Activated T-cell treated with anti-CD3 and anti-CD28 coated beads for 48 hours (primary cell): ENCODE measurements at regions not wholly inside any gene's neighbourhood (a gene's known extent, or its start where the extent isn't known, plus 50 kb on each side); places are given as distances from the start of the nearest gene placed in this dataset.
A peak's percentile ranks its signal among the peaks of the same experiment; 100 is the strongest.
"Not testable (repeated sequence)": the region's sequence is repeated elsewhere in the genome, so short reads cannot be mapped to it uniquely, and the experiment has no call there.

Experiments
- DNase-seq: peaks from one replicate; pipeline ENCODE4 v3.0.0-alpha.2; 2020; ENCODE audit warnings: low read depth

- DNase-seq: no peak
Observed at GRCh38 chr11:129637473-129637872, 178.2 kb upstream of the TMEM45B start.

- DNase-seq: no peak
Observed at GRCh38 chr11:129637983-129638776, 177.5 kb upstream of the TMEM45B start.

- peak; percentile 11 for DNase-seq
Observed at GRCh38 chr11:129639300-129639699, 176.3 kb upstream of the TMEM45B start.

- no peak for DNase-seq
Observed at GRCh38 chr11:129640671-129641070, 175.0 kb upstream of the TMEM45B start.

- DNase-seq: peak; percentile 15
Observed at GRCh38 chr11:129643031-129643721, 172.5 kb upstream of the TMEM45B start.

- no peak for DNase-seq
Observed at GRCh38 chr11:129644326-129644725, 171.3 kb upstream of the TMEM45B start.

GRCh38 chr11:129645943-129646342, 169.7 kb upstream of the TMEM45B start:
- DNase-seq: no peak

GRCh38 chr11:129650044-129650443, 165.6 kb upstream of the TMEM45B start:
- not testable (repeated sequence) for DNase-seq

- no peak for DNase-seq
Observed at GRCh38 chr11:129652835-129653234, 162.8 kb upstream of the TMEM45B start.

- no peak for DNase-seq
Observed at GRCh38 chr11:129655247-129655832, 160.3 kb upstream of the TMEM45B start.

- no peak for DNase-seq
Observed at GRCh38 chr11:129657866-129658525, 157.7 kb upstream of the TMEM45B start.

GRCh38 chr11:129658526-129658867, 157.2 kb upstream of the TMEM45B start:
- DNase-seq: no peak

- no peak for DNase-seq
Observed at GRCh38 chr11:129680907-129681306, 134.7 kb upstream of the TMEM45B start.

- no peak for DNase-seq
Observed at GRCh38 chr11:129681344-129682114, 134.1 kb upstream of the TMEM45B start.

GRCh38 chr11:129686269-129686668, 129.4 kb upstream of the TMEM45B start:
- DNase-seq: no peak

- no peak for DNase-seq
Observed at GRCh38 chr11:129691142-129691541, 124.5 kb upstream of the TMEM45B start.

- DNase-seq: no peak
Observed at GRCh38 chr11:129694538-129694937, 121.1 kb upstream of the TMEM45B start.

GRCh38 chr11:129694966-129695365, 120.7 kb upstream of the TMEM45B start:
- DNase-seq: no peak

GRCh38 chr11:129695571-129696308, 119.9 kb upstream of the TMEM45B start:
- DNase-seq: peak; percentile 72

GRCh38 chr11:129696309-129696989, 119.2 kb upstream of the TMEM45B start:
- no peak for DNase-seq

- no peak for DNase-seq
Observed at GRCh38 chr11:129698212-129698611, 117.4 kb upstream of the TMEM45B start.
